Gastrocnemius medialis (tissue), 4 donors: ENCODE measurements at regions not wholly inside any gene's neighbourhood (a gene's known extent, or its start where the extent isn't known, plus 50 kb on each side); places are given as distances from the start of the nearest gene placed in this dataset.

Experiments used
- CTCF ChIP-seq, 5 experiments: fragments of 450-650 bp in 3 of 5; fragments of 200-600 bp in 2 of 5; sonication (generic) in 2 of 5; IDR thresholded peaks in 4 of 5; conservative IDR thresholded peaks in 1 of 5; 1 replicate in 4 of 5; 2 replicates in 1 of 5; pipeline ENCODE4 v1.5.1; 2016 to 2019; ENCODE audit warnings: antibody characterized with exemption in 5 of 5, mild to moderate bottlenecking in 3 of 5, moderate library complexity in 3 of 5
- POLR2A ChIP-seq, 2 donors: fragments of 450-650 bp; IDR thresholded peaks; one replicate each; pipeline ENCODE4 v1.6.1; 2017; ENCODE audit warnings: antibody characterized with exemption in 2 of 2, mild to moderate bottlenecking in 2 of 2, moderate library complexity in 2 of 2

GRCh38 chr7:84704380-84704779 lies 482.5 kb downstream of the SEMA3D start:
- TF ChIP-seq CTCF (IDR thresholded peaks at IDR 0.05 in 4 of 5, conservative IDR thresholded peaks at IDR 0.05 in 1 of 5): no peak
- TF ChIP-seq POLR2A (IDR thresholded peaks at IDR 0.05): no peak
